Middle frontal gyrus (tissue), 1 donor: ENCODE measurements at regions not wholly inside any gene's neighbourhood (a gene's known extent, or its start where the extent isn't known, plus 50 kb on each side); places are given as distances from the start of the nearest gene placed in this dataset.
"Not testable (repeated sequence)": the region's sequence is repeated elsewhere in the genome, so short reads cannot be mapped to it uniquely, and the experiment has no call there.

ENCODE experiments used
- DNase-seq: peaks from one replicate; pipeline ENCODE4 v3.0.0-alpha.2; 2015; ENCODE audit warnings: low spot score; ENCODE audit errors: extremely low spot score

DNA sequence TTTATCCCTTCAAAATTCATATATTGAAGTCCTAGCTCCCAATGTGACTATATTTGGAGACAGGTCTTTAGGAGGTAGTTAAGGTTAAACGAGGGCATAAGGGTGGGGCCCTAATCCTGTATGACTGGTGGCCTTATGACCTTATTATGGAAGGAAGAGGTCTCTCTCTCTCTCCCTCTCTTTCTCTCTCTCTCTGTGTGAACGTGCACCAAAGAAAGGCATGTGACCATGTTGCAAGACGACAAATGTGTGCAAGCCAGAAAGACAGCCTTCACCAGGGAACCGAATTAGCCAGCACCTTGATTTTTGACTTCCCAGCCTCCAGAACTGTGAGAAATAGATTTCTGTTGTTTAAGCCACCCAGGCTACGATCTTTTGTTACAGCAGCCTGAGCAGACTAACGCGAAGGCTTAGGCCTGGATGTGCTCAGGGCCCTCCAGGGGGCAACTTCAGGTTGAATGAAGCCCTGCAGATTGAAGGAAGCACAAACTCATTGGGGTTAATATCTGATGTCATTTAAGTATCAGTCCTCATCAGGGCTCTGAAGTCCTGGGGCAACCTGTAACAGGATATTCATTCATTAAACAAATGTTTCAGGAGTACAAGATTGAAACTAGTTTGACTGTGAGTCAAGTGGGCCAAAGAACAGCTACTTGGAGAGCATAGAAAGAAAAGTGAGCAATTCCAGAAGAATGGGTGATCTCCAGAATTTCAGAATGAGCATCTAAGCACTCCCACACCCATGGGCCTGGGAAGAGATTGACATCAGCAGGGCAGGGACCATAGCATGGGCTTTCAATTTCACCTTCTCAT, 157.4 kb upstream of the TNFAIP3 start:
- no peak for DNase-seq

DNA sequence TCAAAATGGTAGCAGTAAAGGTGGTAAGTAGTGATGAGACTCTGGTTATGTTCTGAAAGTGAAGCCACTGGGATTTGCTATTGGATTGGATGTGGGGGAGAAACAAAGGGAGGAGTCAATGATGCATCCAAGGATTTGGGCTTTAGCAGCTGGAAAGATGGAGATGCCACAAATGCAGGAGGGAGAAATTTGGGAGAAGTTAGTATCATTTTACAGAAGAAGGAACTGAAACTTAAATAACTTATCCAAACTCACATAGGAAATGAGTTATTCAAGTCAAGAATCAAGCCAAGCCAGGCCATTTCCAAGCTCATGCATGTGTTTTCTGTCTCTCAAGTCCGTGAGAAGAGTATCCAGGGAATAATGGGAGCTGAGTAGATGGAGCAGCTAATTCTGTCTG, 155.1 kb upstream of the TNFAIP3 start:
- DNase-seq: no peak

DNA sequence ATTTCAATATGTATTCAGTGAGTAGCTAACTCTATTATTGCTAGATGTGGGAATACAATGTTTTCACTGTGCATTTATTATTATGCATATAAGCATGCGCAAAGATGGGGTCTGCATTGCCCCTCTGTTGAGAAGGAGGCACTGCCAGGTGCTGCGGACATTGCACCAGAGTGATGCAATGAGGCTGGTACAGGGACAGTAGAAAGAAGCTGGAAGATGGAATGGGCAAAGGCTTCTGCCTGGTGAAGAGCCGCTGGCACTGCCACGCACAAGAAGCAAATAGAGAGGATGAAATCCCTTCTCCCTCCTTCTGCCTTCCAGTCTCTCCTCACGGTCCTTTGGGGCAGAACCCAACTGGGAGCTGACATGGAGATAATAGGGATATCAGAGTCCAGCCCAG, 154.5 kb upstream of the TNFAIP3 start:
- DNase-seq: no peak

- no peak for DNase-seq
These were observed 151.4 kb upstream of the TNFAIP3 start for GRCh38 chr6:137715589-137716045.

- DNase-seq: no peak
These were observed 149.7 kb upstream of the TNFAIP3 start for GRCh38 chr6:137717074-137718073.

DNA sequence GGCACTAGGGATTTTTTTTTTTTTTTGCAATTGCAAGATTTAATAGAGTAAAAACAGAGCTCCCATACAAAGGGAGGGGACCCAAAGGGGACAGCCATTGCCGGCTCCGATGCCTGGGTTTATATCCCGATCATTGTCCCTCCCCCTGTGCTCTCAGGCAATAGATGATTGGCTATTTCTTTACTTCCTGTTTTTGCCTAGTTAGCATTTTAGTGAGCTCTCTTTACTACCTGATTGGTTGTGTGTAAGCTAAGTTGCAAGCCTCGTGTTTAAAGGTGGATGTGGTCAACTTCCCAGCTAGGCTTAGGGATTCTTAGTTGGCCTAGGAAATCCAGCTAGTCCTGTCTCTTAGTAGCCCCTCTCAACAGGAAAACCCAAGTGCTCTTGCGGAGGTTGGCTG, 148.2 kb upstream of the TNFAIP3 start:
- DNase-seq: not testable (repeated sequence)

- DNase-seq: no peak
These were observed 144.2 kb upstream of the TNFAIP3 start for GRCh38 chr6:137722749-137723272.

DNA sequence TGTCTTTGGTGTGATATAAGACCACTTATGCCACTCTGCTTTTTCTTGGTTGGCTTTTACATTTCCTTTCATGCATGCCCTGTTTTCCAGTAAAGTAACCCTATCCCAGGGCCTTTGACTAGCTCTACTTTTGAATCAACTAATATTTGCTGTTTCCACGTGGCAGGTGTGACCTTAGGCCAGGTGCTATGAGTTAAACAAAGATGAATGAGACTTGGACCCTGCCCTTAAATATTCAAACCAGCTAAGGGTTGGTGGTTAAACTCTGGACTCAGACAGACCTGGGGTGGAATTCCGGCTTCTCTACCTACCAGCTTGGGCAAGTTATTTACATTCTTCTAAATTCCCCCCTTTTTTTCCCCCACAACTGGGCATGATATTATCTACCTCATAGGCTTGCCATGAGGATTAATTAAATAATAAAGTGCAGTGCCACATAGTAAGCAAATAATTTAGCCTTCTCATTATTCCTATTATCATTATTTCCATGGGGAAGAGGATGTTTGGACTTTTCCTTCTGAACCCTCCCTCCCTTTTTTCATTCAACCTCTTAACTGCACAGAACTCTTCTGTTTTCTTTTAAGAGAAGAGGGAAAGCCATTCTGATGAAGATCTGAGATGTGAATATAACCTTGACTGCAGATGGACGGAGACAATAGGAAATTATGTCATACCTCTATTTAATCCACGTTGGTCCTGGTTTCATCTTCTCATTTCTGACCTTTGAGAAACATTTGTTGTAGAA, 143.6 kb upstream of the TNFAIP3 start:
- DNase-seq: no peak

GRCh38 chr6:137724018-137724403, 143.0 kb upstream of the TNFAIP3 start:
- DNase-seq: no peak

GRCh38 chr6:137724495-137725211, 142.4 kb upstream of the TNFAIP3 start:
- no peak for DNase-seq

GRCh38 chr6:137725949-137726348, 141.1 kb upstream of the TNFAIP3 start:
- no peak for DNase-seq

DNA sequence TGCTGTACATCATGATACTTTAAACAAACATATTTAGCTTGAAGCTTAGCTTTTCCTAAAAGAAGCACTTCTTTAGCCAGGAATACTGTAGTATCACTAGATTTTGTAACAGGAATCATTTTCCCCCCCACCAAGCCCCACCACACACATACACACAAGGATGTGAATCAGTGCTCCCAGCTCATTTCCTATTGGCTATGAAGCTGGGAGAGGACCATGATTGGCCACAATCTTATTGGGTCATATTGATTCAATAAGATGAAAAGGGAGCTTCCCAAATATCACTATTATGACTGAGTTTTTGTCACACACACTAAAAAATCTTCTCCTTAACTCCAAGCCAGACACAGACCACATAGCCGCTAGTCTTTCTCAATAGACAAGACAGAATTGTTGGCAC, 140.5 kb upstream of the TNFAIP3 start:
- no peak for DNase-seq

DNA sequence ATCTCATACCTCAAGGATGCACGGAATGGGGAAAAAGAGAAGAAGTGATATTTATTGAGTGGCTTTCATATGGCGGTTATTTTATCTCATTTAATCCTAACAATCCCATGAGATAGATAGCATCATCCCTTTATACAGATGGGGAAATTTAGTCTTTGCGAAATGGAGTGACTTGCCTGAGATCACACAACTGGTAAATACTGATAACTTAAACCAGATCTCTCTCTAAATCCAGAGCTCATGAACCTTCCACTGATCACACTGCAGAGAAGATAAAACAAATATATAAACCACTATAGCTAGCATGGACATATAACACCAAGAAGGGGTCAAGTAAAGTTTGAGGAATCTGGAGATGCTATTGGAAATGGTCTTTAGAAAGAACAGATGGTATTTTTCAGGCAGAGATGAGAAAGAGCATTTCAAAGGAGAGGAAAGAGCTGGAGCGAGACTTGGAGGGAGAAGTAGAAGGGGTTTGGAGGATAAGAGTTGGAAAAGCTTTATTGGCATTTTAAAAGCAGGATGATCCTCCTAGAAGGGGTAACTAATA, 139.8 kb upstream of the TNFAIP3 start:
- no peak for DNase-seq

GRCh38 chr6:137728386-137729349, 138.4 kb upstream of the TNFAIP3 start:
- DNase-seq: no peak

DNA sequence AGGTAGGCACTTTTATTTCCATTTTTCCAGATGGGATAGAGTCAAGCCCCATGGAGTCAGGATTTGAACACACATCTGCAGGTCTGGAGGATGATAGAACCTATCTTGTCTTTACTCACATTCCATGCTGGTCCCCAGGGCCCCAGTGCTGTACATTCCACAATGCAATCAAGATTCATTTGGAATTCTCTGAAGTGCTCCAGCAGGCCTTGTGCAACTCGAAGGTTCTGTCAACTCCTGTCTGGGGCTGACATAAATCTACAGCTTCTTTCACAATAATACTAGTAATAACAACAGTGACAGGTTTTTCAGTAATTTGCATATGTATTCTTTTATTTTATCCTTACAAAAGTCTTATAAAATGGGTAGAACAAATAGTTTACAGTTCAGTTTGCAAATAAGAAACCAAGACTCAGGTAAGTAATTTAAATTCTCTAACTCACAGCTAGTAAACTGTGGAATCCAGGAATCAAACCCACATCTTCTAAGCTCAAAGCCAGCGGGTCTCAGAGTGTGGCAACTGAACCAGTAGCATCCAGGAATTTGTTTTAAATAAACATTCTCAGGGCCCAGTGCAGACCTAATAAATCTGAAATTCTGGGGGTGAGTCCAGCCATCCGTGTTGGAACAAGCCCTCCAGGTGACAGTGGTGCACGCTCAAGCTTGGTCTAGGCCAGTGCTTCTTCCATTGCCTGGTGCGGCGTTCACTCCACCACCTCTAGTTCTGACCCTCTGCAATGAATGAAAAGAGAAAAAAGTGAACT, 137.0 kb upstream of the TNFAIP3 start:
- no peak for DNase-seq

- DNase-seq: no peak
These were observed 135.5 kb upstream of the TNFAIP3 start for GRCh38 chr6:137731600-137731959.

DNA sequence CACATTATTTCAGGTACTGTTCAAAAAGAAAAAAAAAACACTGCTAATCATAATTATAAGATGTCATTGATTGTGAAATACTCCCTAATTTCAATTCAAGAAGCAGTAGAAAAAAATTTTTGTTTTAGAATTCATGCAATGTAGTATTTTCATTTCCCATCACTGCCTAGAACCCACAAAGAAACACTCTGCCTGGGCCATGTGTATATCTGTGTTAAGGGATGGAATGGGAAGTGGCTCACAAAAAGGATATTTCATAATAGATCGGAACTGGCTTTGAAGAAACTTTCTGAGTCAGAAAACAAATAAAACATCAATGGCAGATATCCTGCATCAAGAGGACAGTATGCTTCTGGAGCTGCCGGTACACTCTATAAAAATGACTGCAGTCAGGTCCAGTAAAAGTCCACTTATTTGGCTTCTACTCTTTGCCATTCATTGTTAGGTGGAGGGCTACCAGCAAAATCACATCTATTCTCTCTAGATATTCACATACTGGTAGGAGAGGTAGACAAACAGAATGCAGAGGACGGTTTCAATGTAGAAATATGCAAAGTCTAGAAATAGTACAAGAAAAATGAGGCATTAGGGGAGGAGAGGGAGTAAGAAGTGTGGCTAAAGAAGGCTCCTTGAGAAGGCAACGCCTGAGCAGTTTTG, 135.0 kb upstream of the TNFAIP3 start:
- no peak for DNase-seq

GRCh38 chr6:137733372-137733771, 133.7 kb upstream of the TNFAIP3 start:
- no peak for DNase-seq
